ENCODE measurements at regions not wholly inside any gene's neighbourhood (a gene's known extent, or its start where the extent isn't known, plus 50 kb on each side); places are given as distances from the start of the nearest gene placed in this dataset.

DNA sequence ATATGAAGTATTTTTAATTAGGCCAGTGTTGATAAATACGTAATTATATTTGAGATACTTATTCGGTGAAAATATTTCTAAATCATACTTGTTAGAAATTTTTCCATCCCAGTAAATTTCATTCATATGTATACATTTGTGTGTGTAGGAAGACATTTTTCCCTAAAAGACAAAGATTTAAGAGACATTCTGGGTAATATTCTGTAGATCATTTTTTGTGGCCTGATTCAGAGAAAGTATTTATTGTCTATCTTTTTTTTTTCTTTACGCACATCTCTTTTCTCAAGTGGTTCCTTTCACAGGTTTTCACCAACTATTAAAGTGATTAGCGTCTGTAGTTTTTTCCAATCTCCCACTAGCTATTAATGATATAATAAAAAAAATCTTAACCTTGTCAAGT lies 224.1 kb downstream of the MEF2C start:
- TF ChIP-seq, protein P1, sequence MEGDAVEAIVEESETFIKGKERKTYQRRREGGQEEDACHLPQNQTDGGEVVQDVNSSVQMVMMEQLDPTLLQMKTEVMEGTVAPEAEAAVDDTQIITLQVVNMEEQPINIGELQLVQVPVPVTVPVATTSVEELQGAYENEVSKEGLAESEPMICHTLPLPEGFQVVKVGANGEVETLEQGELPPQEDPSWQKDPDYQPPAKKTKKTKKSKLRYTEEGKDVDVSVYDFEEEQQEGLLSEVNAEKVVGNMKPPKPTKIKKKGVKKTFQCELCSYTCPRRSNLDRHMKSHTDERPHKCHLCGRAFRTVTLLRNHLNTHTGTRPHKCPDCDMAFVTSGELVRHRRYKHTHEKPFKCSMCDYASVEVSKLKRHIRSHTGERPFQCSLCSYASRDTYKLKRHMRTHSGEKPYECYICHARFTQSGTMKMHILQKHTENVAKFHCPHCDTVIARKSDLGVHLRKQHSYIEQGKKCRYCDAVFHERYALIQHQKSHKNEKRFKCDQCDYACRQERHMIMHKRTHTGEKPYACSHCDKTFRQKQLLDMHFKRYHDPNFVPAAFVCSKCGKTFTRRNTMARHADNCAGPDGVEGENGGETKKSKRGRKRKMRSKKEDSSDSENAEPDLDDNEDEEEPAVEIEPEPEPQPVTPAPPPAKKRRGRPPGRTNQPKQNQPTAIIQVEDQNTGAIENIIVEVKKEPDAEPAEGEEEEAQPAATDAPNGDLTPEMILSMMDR (IDR thresholded peaks at IDR 0.05), result no peak
- Histone ChIP-seq H3K27me3 (peaks cover 0 to 72% (median 27%) of the 10 kb centered on the region in 4 donors), H3K9me3 (no peaks in the 10 kb centered on the region), H3K4me1 (no peaks in the 10 kb centered on the region), H3K36me3 (no peaks in the 10 kb centered on the region), H3K27ac (no peak overlapping the region), H3K4me3 (no peak overlapping the region)
- no peak for DNase-seq
- ATAC-seq, result no peak
- WGBS, 2 donors, result 58 to 73% methylated on average over 4 of the region's 4 CpGs
- no peak for FAIRE-seq
- intact Hi-C loops (cut with DNase I), result no loop called here

DNA sequence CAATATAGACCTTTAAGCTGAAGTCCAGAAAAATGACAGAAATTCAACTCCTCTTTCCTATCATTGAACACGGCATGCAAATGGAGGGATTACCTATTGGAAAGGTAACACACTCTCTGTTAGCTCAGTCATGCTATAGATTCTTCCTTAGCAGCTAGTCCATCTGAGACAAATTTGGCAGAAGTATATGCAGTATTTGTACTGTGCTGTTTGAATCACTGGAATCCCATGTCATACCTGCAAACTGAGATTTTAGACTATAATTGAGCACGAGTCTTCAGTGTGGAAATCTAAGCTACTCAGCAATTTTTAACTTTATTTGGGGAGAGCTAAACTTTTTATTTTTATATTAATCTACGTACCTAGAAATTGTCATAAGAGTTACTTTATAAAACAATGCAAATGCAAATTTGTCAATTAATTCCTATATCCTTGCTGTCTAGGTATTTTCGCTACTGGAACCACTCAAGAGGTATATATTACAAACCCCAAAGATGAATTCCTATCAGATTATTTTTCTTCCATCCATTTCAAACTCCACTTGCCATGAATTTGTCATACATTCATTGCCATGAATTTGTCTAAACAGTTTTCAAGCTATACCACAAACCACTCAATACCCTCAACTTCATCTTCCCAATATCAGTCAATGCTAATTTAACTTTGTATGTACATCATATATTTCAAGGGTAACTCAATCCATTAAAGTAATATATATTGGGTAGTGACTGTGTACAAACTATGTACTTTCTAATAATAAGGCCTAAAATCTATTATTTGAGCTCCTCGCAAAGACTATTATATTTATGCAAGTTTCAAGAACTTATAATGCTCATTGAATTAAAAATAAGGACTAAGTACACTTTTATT lies 224.8 kb downstream of the MEF2C start:
- no peaks in the 10 kb centered on the region for H3K36me3 ChIP-seq
- H3K4me3 ChIP-seq, result no peak overlapping the region
- H3K9me3 ChIP-seq, result no peaks in the 10 kb centered on the region
- H3K27ac ChIP-seq, result no peak overlapping the region
- DNase-seq (no peak), FAIRE-seq (no peak), ATAC-seq (no peak)
- 63 to 74% methylated on average over 5 of the region's 5 CpGs for WGBS, 2 donors
- peaks cover 0 to 65% (median 25%) of the 10 kb centered on the region in 4 donors for H3K27me3 ChIP-seq
- TF ChIP-seq, protein P1 (IDR thresholded peaks at IDR 0.05), result no peak
- intact Hi-C loops (cut with DNase I), result no loop called here
- H3K4me1 ChIP-seq, result no peaks in the 10 kb centered on the region

DNA sequence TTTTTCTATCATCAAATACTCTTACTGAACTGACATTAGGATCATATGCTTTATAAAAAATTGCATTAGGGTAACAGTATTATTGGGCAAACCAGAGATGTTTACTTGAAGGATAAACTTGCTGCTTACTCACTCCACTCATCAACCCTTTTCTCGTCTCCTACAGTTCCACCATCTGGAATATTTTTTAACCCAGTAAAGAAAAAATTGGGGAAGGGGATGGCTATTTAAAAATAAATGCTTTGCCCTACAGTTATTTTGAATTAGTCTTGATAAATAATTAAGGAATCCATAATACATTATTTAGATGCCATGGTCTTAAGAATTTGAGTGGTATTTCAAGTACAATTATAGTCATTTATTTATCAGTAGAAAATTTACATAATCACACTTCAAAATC lies 225.8 kb downstream of the MEF2C start:
- FAIRE-seq (no peak), DNase-seq (no peak), ATAC-seq (no peak)
- peaks cover 0 to 55% (median 18%) of the 10 kb centered on the region in 4 donors for H3K27me3 ChIP-seq
- H3K9me3 ChIP-seq, result no peaks in the 10 kb centered on the region
- 33 to 43% methylated on average over 1 of the region's 1 CpG for WGBS, 2 donors
- H3K36me3 ChIP-seq, result no peaks in the 10 kb centered on the region
- H3K27ac ChIP-seq, result no peak overlapping the region
- H3K4me3 ChIP-seq, result no peak overlapping the region
- intact Hi-C loops (cut with DNase I), result no loop called here
- TF ChIP-seq, protein P1 (IDR thresholded peaks at IDR 0.05), result no peak
- H3K4me1 ChIP-seq, result no peaks in the 10 kb centered on the region

DNA sequence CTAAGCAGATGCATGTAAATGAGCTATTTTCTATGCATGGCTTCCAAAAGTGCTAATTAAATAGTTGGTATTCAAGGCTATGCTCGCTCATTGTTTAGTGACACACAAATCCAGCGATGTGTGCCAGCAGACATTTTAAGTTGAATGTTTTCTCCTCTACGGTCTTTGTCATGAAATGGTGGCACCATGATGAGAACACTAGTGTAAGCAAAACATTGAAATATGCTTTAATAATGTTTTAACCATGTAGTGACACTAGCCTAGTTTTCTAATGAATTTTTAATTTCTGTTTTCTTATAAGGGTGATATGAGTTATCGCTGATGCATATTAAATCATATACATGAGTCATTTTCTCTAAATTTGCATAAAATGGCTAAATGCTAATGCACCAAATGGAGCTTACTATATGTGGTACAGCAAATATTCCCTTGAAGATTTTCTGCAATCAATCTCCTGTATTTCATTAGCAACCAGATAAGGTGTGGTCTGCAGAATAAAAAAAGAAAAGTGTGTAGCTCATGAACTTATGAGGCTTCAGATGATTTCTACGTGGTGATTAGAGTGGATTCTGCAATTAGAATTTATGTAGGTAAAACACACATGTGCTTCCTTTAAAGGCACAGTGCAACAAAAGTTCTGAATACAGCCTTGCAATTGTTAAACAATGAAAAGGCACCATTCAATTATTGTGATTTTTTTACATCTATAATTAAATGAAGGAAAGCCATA lies 226.6 kb downstream of the MEF2C start:
- no peak for FAIRE-seq
- no peak overlapping the region for H3K4me3 ChIP-seq
- no peaks in the 10 kb centered on the region for H3K9me3 ChIP-seq
- intact Hi-C loops (cut with DNase I), result no loop called here
- ATAC-seq, result no peak
- H3K27ac ChIP-seq, result no peak overlapping the region
- no peaks in the 10 kb centered on the region for H3K36me3 ChIP-seq
- no peaks in the 10 kb centered on the region for H3K4me1 ChIP-seq
- DNase-seq, result no peak
- H3K27me3 ChIP-seq, result peaks cover 0 to 47% (median 16%) of the 10 kb centered on the region in 4 donors
- 54 to 63% methylated on average over 5 of the region's 5 CpGs for WGBS, 2 donors
- TF ChIP-seq, protein P1 (IDR thresholded peaks at IDR 0.05), result no peak

Data from pancreas (tissue), 10 donors.